Ishikawa (cell line): ENCODE measurements at regions not wholly inside any gene's neighbourhood (a gene's known extent, or its start where the extent isn't known, plus 50 kb on each side); places are given as distances from the start of the nearest gene placed in this dataset.

ENCODE experiments used
- CEBPB ChIP-seq: IDR thresholded peaks from 2 replicates; pipeline ENCODE4 v1.6.1; 2012
- CREB1 ChIP-seq: IDR thresholded peaks from 2 replicates; pipeline ENCODE4 v1.6.1; 2012; ENCODE audit warnings: low read depth
- EGR1 ChIP-seq: IDR thresholded peaks from 2 replicates; pipeline ENCODE4 v1.6.1; 2012
- EP300 ChIP-seq: IDR thresholded peaks from 2 replicates; pipeline ENCODE4 v1.6.1; 2012; ENCODE audit warnings: borderline replicate concordance
- FOXM1 ChIP-seq: IDR thresholded peaks from 2 replicates; pipeline ENCODE4 v1.6.1; 2012; ENCODE audit warnings: low read depth, borderline replicate concordance
- MAX ChIP-seq: IDR thresholded peaks from 2 replicates; pipeline ENCODE4 v1.6.1; 2012
- NFIC ChIP-seq: IDR thresholded peaks from 2 replicates; pipeline ENCODE4 v1.6.1; 2012
- RAD21 ChIP-seq: IDR thresholded peaks from 2 replicates; pipeline ENCODE4 v1.6.1; 2012; ENCODE audit warnings: low read depth
- REST ChIP-seq: IDR thresholded peaks from 2 replicates; pipeline ENCODE4 v1.6.1; 2012; ENCODE audit warnings: low read depth, mild to moderate bottlenecking
- TAF1 ChIP-seq: IDR thresholded peaks from 2 replicates; pipeline ENCODE4 v1.6.1; 2012; ENCODE audit warnings: low read depth, mild to moderate bottlenecking
- TCF12 ChIP-seq: IDR thresholded peaks from 2 replicates; pipeline ENCODE4 v1.6.1; 2012; ENCODE audit warnings: low read depth
- TEAD4 ChIP-seq: IDR thresholded peaks from 2 replicates; pipeline ENCODE4 v1.6.1; 2012
- YY1 ChIP-seq: IDR thresholded peaks from 2 replicates; pipeline ENCODE4 v1.6.1; 2012; ENCODE audit warnings: low read depth
- ZBTB7A ChIP-seq: IDR thresholded peaks from 2 replicates; pipeline ENCODE4 v1.6.1; 2012; ENCODE audit warnings: low read depth
- TF ChIP-seq, protein P1 (sequence below): IDR thresholded peaks from 2 replicates; pipeline ENCODE4 v1.6.1; 2012

- TF ChIP-seq EP300 (no peak), EGR1 (no peak), YY1 (no peak), TAF1 (no peak), TCF12 (no peak), MAX (no peak), CREB1 (no peak), FOXM1 (no peak), RAD21 (no peak), ZBTB7A (no peak), TEAD4 (no peak), REST (no peak), CEBPB (no peak), NFIC (no peak)
- TF ChIP-seq, protein P1, sequence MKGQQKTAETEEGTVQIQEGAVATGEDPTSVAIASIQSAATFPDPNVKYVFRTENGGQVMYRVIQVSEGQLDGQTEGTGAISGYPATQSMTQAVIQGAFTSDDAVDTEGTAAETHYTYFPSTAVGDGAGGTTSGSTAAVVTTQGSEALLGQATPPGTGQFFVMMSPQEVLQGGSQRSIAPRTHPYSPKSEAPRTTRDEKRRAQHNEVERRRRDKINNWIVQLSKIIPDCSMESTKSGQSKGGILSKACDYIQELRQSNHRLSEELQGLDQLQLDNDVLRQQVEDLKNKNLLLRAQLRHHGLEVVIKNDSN, result no peak
These were observed 108.1 kb downstream of the MAP3K21 start for GRCh38 chr1:233435622-233436021.

DNA sequence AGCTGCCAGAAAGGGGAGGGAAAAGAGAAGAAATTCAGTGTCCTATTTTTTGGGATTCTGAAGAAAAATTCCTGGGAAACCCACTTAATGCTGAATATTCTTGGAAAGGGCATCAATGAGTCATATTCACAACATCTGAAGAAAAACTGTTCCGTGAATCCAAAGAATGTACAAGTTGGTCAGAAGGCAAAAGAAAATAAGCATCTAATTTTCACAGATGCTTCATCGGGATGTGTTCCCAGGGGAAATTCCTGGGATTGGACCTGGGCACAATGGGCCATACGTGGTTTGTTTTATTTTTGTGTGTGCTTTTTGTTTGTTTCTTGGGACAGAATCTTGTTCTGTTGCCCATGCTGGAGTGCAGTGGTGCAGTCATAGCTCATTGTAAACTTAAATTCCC lies 112.2 kb downstream of the MAP3K21 start:
- TF ChIP-seq EGR1 (no peak), TEAD4 (no peak), NFIC (no peak), RAD21 (no peak), FOXM1 (no peak)
- TF ChIP-seq, protein P1, result no peak

DNA sequence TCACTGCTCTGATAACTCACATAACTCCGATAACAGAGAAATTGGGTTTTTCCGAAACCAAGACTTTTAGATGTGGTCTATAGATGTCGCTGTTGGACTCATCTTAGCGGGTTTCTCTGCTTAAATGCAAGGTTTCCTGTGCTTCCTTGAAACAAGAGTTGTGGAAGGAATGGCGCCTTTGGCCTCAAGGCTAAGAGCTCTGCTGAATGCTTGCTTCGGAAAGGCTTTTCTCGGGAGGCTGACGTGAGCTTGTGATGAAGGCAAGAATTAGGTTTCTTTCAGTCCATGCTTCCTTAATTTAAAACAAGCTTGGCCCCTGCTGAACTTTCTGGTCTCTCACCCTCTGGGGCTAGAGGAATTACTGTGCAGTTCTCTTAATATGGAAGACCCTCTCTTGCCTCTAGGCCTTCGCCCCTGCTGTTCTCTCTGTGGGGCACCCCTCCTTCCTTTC lies 113.5 kb downstream of the MAP3K21 start:
- TF ChIP-seq MAX, result no peak
- TF ChIP-seq TEAD4, result no peak
- TF ChIP-seq TAF1, result no peak
- TF ChIP-seq, protein P1, result no peak
- peak; percentile 89 for TF ChIP-seq RAD21
- no peak for TF ChIP-seq EGR1
- TF ChIP-seq CREB1, result no peak

- TF ChIP-seq RAD21, result no peak
- no peak for TF ChIP-seq FOXM1
- no peak for TF ChIP-seq TCF12
- no peak for TF ChIP-seq EGR1
These were observed 114.7 kb downstream of the MAP3K21 start for GRCh38 chr1:233442026-233442780.

GRCh38 chr1:233443040-233443760 lies 115.7 kb downstream of the MAP3K21 start:
- no peak for TF ChIP-seq RAD21
- TF ChIP-seq NFIC, result peak; percentile 48; the same call in 1 of the 2 replicates
- TF ChIP-seq, protein P1, result no peak
- no peak for TF ChIP-seq YY1
- no peak for TF ChIP-seq TAF1

- TF ChIP-seq, protein P1, result no peak
- TF ChIP-seq ZBTB7A (no peak), NFIC (no peak), MAX (no peak), EP300 (no peak), TEAD4 (no peak), CEBPB (no peak), FOXM1 (no peak)
These were observed 117.0 kb downstream of the MAP3K21 start for GRCh38 chr1:233444484-233444883.
